C4-2B (cell line): ENCODE measurements at regions not wholly inside any gene's neighbourhood (a gene's known extent, or its start where the extent isn't known, plus 50 kb on each side); places are given as distances from the start of the nearest gene placed in this dataset.

Experiments
- H3K27ac ChIP-seq: fragments of 450-650 bp; 2 replicates; pipeline ENCODE4 v1.5.1; 2017
- ZFX ChIP-seq: fragments of 450-650 bp; IDR thresholded peaks from 2 replicates; pipeline ENCODE4 v1.6.1; 2017
- TF ChIP-seq, protein P1 (sequence below): fragments of 450-650 bp; conservative IDR thresholded peaks from 2 replicates; pipeline ENCODE4 v1.5.1; 2017; ENCODE audit warnings: mild to moderate bottlenecking

DNA sequence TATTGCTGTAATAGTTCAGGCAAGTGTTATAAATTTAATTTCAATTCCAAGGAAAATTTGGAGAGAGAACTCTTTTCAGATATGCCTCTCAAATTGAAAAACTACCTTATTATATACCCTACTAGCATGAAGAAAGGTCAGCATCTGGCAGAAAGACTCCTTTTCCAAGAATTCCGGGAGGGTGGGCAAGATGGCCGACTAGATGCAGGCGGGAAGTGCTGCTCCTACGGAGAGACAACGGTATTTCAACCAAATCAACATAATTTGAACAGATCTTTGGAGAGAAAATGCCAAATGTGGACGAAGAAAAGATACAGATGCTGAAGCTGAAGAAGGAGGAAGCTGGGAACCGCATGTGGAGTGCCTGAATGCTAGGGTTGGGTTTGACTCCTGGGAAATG lies 53.8 kb upstream of the INTU start:
- H3K27ac ChIP-seq: no peak overlapping the region
- no peak for TF ChIP-seq ZFX
- TF ChIP-seq, protein P1, sequence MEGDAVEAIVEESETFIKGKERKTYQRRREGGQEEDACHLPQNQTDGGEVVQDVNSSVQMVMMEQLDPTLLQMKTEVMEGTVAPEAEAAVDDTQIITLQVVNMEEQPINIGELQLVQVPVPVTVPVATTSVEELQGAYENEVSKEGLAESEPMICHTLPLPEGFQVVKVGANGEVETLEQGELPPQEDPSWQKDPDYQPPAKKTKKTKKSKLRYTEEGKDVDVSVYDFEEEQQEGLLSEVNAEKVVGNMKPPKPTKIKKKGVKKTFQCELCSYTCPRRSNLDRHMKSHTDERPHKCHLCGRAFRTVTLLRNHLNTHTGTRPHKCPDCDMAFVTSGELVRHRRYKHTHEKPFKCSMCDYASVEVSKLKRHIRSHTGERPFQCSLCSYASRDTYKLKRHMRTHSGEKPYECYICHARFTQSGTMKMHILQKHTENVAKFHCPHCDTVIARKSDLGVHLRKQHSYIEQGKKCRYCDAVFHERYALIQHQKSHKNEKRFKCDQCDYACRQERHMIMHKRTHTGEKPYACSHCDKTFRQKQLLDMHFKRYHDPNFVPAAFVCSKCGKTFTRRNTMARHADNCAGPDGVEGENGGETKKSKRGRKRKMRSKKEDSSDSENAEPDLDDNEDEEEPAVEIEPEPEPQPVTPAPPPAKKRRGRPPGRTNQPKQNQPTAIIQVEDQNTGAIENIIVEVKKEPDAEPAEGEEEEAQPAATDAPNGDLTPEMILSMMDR: no peak

DNA sequence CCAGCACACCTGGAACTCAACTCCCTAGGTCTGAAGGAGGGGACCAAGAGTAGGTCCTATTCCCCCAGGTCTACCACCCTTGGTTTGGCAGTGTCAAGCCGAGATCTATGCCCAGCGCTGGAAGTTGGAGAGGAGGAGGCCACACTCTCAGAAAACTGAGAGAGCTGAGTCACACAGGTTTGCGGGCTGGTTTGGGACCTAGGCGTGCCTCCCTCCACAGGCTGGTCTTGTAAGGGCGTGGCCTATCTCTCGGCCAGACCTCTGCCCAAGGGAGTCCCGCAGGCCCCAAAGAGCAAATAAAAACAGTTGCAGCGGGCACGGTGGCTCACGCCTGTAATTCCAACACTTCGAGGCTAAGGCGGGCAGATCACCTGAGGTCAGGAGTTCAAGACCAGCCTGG lies 52.9 kb upstream of the INTU start:
- no peak for TF ChIP-seq ZFX
- TF ChIP-seq, protein P1: no peak
- H3K27ac ChIP-seq: no peak overlapping the region

- TF ChIP-seq, protein P1: no peak
- no peak for TF ChIP-seq ZFX
- no peak overlapping the region for H3K27ac ChIP-seq
Measured at GRCh38 chr4:127580300-127580699, 52.5 kb upstream of the INTU start.

DNA sequence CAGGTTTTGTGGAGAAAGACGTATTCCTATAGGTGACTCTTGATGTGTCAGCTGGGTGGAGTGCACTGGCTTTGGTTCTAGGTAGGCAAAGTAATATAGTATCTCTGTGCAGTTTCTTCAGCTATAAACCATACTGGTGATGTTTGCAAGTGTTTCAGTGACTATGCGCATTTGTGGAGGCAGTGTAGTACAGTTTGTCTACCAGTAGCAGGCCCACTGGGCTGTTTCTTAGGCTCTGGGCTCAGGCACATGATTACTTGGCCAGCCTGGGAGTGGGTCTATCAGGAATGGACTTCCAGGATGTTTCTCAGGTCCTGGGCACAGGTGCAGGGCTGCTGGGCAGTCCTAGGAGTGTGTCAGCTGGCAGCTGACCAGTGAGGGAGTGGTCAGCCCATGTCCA lies 51.9 kb upstream of the INTU start:
- no peak overlapping the region for H3K27ac ChIP-seq
- TF ChIP-seq, protein P1: no peak
- TF ChIP-seq ZFX: no peak
